CD4-positive, alpha-beta T cell treated with Interleukin-15 for 4 hours (primary cell): ENCODE measurements at regions not wholly inside any gene's neighbourhood (a gene's known extent, or its start where the extent isn't known, plus 50 kb on each side); places are given as distances from the start of the nearest gene placed in this dataset.

Source experiments
- DNase-seq: peaks from one replicate; pipeline ENCODE4 v3.0.0-alpha.2; 2020; ENCODE audit warnings: low spot score

GRCh38 chr4:138317175-138317748 lies 75.1 kb upstream of the SLC7A11 start:
- no peak for DNase-seq

- no peak for DNase-seq
Measured at GRCh38 chr4:138312536-138312911, 70.4 kb upstream of the SLC7A11 start.

DNA sequence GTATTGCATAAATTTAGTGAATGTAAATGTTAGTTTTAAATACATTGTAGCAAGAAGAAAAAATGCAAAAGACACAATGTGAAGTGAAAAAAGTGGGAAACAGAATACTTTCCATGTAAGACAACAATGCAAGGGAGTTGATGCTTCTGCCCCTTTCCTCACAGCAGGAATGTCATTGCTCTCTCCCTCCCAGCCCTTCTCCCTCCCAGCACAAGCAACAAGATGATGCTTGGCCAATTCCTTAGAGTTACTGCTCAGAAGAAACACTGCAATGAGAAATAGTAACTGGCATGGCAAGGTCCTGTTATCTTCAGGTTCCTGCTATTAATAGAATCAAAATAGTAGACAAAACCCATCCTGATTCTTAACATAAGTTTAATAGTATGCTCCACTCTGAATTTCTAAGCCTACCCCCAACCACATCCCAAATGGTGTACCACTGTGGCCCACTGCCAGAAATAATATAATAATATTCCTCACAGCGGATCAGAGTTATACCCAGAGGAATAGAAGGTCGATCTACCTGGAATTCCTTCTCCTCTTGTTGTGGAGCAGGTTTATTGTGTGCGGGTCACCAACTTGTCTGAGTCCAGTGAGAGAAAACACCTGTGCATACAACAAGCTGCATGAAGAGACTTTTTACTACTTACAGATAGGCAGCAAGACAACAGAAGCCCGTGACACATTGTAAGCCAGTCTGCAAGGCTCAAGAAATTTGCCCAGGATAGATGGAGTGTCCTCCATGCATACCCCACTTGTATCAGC lies 69.8 kb upstream of the SLC7A11 start:
- DNase-seq: no peak

DNA sequence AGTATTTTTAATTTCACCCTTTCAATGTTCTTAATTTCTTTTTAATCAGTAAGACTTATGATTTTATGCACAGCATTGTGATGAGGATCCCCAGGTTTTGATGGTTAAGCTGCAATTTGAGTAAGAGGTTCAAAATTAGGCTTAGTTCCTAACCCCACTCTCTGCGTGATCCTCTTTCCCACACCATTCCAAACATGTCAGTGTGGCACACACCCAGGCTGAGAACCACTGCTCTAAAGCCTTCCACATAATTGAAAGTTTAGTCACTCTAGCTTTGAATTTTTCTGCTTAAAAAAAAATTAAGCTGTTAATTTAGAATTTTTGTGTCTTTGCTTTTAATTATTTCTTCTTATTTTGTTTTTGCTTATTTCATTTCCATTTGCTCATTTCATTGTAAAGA lies 68.8 kb upstream of the SLC7A11 start:
- no peak for DNase-seq

DNA sequence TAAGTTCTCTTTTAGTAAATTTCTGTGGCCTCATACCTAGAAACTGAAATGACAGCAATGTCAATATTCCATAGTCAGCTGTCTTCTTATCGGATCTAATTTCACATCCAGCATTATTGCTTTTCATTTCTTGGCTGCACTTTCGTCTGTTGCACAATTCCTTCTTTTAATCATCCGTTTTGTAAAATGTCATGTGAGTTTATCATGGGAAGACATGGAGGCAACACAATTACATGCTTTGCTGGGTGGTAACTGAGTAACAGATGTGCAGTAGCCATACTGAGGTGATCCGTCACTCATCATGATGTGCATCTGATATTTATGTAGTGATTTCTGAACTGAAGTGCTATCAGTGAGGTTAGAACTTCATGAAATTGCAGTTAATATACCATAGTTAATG lies 68.3 kb upstream of the SLC7A11 start:
- DNase-seq: no peak

GRCh38 chr4:138308356-138308755 lies 66.2 kb upstream of the SLC7A11 start:
- no peak for DNase-seq

DNA sequence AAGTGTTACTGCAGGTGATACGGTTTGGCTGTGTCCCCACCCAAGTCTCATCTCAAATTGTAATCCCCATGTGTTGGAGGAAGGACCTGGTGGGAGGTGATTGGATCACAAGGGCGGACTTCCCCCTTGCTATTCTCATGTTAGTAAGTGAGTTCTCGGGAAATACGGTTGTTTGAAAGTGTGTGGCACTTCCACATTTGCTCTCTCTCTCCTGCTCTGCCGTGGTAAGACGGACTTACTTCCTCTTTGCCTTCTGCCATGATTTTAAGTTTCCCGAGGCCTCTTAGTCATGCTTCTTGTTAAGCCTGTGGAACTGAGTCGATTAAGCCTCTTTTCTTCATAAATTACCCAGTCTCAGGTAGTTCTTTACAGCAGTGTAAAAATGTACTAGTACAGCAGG lies 65.2 kb upstream of the SLC7A11 start:
- no peak for DNase-seq

DNA sequence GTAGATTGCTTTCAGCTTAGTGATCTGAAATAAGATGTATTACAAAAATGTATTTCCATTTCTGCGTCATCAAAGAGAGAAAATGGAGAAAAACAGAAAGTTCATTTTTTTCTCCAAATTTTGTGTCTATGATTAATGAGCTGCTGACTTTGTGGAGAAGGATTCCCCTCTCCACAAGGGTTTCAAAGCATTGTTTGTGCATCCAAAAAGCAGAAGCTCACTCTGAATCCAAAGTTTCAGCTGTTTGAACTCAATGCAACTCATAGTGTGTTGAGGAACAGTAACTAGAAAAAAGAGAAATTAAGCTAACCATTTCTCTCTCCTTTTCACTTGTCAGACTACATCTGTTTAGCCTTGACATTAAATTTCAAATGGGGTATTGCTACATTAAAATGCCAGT lies 62.9 kb upstream of the SLC7A11 start:
- no peak for DNase-seq

DNA sequence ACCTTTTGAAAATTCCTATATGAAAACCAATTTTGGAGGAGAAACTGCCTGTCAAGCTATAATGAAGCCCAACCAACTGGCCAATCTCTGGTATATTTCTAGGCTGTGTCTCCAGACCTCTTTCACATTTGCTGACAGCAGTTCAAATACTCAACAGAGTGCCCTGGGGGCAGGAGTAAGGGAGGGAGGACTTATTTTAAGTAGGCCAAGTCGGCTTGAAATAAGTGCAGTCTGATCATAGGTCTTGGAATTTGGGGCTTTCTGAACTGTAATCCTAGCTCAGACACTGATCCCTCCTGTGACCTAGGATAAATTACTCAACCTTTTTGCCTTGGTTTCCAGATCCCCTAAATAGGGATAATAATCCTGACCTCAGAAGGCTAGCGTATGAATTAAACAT lies 59.4 kb upstream of the SLC7A11 start:
- DNase-seq: no peak

- DNase-seq: no peak
Measured at GRCh38 chr4:138300616-138301015, 58.5 kb upstream of the SLC7A11 start.

DNA sequence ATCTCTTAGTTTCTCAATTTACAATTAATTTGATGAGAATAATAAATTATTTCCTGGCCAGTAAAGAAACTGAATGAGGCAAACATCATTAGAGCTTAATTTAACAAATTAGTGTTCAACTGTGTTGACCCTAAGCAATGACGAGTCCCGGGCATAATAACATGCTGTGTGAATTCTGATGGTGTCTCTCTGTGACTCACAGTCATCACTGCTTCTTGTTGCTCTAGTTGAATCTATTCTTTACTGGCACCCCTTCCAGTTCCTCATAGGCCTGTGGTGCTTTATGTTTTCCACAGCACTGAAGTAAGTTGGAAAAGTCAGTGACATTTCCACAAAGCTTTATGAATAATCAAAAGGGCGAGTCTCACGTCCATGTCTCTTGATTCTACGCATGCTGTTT lies 57.7 kb upstream of the SLC7A11 start:
- no peak for DNase-seq

- no peak for DNase-seq
Measured at GRCh38 chr4:138298866-138299265, 56.7 kb upstream of the SLC7A11 start.

- no peak for DNase-seq
Measured at GRCh38 chr4:138298431-138298830, 56.3 kb upstream of the SLC7A11 start.

- no peak for DNase-seq
Measured at GRCh38 chr4:138297743-138298405, 55.7 kb upstream of the SLC7A11 start.

GRCh38 chr4:138292321-138292720 lies 50.2 kb upstream of the SLC7A11 start:
- no peak for DNase-seq
